Activated CD4-positive, alpha-beta memory T cell treated with anti-CD3 and anti-CD28 coated beads, Interleukin-2, amount 10 ng/mL, durations not matched to agents 7 days and 5 days (primary cell): ENCODE measurements at regions not wholly inside any gene's neighbourhood (a gene's known extent, or its start where the extent isn't known, plus 50 kb on each side); places are given as distances from the start of the nearest gene placed in this dataset.

Experiments used
- CTCF ChIA-PET: fragments of 350-600 bp; sonication (Branson Sonifier 250); formaldehyde crosslinking; loops from one replicate; lab custom pipeline; 2021; ENCODE audit warnings: antibody characterized with exemption, inconsistent platforms; lab: Charles Lee
- POLR2A ChIA-PET: fragments of 350-600 bp; sonication (Branson Sonifier 250); formaldehyde crosslinking; loops from one replicate; lab custom pipeline; 2021; ENCODE audit warnings: antibody characterized with exemption; lab: Charles Lee
- DNase-seq: peaks from one replicate; pipeline ENCODE4 v3.0.0-alpha.2; 2020
- H3K27ac Mint-ChIP-seq: one replicate; pipeline ENCODE4 v1.8.0; 2021; ENCODE audit warnings: mild to moderate bottlenecking, mixed read lengths
- H3K27me3 Mint-ChIP-seq: one replicate; pipeline ENCODE4 v1.8.0; 2021; ENCODE audit warnings: mixed read lengths
- H3K36me3 Mint-ChIP-seq: one replicate; pipeline ENCODE4 v1.8.0; 2021; ENCODE audit warnings: low read depth, mixed read lengths
- H3K4me1 Mint-ChIP-seq: one replicate; pipeline ENCODE4 v1.8.0; 2021; ENCODE audit warnings: mixed read lengths
- H3K4me3 Mint-ChIP-seq: one replicate; pipeline ENCODE4 v1.8.0; 2021; ENCODE audit warnings: mild to moderate bottlenecking, mixed read lengths
- H3K9me3 Mint-ChIP-seq: one replicate; pipeline ENCODE4 v1.8.0; 2021; ENCODE audit warnings: mixed read lengths

DNA sequence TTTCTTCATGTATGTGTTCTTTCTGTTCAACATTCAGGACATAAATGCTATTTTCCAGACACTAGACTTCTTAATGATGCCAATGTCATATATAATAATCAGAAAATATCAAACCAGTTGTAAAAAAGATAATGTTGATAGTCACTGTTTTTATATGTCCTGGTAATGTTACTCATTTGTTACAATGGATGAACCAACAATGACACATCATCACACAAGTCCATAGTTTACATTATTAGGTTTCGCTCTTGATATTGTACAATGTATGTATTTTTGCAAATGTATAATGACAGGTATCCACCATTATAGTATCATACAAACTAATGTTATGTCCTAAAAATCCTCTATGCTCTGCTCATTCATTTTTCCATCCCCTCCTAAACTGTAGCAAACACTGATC is 243.8 kb upstream of the CDIN1 start:
- Mint-ChIP-seq H3K9me3 (peaks cover 4% of the 10 kb centered on the region), H3K4me3 (no peak overlapping the region), H3K27ac (no peak overlapping the region), H3K4me1 (no peaks in the 10 kb centered on the region), H3K36me3 (no peaks in the 10 kb centered on the region), H3K27me3 (no peaks in the 10 kb centered on the region)
- no peak for DNase-seq
- ChIA-PET CTCF (no interaction called here), POLR2A (no interaction called here)

DNA sequence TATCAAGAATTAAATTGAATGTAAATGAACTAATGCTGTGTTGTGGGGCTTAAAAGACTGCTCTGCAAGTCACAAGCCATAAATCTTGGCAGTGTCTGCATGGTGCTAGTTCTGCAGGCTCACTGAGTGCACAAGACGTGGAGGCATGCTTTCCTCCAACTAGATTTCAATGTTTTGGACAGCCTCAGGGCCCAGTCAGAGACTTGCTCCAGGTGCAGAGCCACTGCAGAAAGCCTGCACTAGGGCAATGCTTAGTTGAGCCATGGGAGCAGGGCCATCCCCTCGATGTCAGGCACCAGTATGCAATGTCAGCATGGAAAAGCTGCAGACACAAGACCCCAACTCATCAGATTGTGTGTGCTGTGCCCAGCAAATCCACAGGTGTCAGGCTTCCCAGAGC is 234.5 kb upstream of the CDIN1 start:
- Mint-ChIP-seq H3K27ac (no peak overlapping the region), H3K36me3 (no peaks in the 10 kb centered on the region), H3K4me1 (no peaks in the 10 kb centered on the region), H3K27me3 (no peaks in the 10 kb centered on the region), H3K4me3 (no peak overlapping the region), H3K9me3 (peaks cover 3% of the 10 kb centered on the region)
- ChIA-PET POLR2A (no interaction called here), CTCF (no interaction called here)
- DNase-seq = no peak

DNA sequence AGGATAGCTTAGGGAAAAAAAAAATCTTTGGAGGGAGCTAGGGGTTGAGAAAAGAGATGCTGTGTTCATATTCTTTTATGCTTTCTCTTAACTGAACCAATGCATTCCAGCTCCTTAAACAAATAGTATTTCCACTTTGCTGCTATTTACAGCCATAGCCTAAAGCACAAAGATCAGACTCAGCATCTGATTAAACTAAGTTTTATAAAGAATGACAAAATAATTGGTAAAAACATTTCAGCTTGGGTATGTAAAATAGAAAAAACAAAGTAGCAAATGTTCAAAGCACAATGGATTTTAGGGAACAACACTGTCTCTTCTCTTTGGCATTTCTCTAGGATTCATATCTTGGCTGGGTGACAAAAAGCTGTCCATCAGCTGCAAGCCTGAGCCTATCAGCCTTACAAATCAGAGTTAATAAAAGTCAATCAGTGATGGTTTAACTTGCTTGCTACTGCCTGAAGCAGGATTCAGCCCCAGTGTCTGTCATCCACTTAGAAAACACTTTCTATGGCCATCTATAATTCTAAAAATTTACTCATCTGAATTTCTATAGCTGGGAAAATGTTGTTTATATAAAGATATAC is 232.1 kb upstream of the CDIN1 start:
- Mint-ChIP-seq H3K4me1 (no peaks in the 10 kb centered on the region), H3K27me3 (no peaks in the 10 kb centered on the region), H3K9me3 (peaks cover 3% of the 10 kb centered on the region), H3K27ac (no peak overlapping the region), H3K4me3 (no peak overlapping the region), H3K36me3 (no peaks in the 10 kb centered on the region)
- CTCF ChIA-PET = interaction anchor here (0.6 kb wide), 1 partner anchor 150 kb away, joined by 3 read pairs; no protein-coding TSS in a partner anchor
- no peak for DNase-seq
- POLR2A ChIA-PET = no interaction called here

DNA sequence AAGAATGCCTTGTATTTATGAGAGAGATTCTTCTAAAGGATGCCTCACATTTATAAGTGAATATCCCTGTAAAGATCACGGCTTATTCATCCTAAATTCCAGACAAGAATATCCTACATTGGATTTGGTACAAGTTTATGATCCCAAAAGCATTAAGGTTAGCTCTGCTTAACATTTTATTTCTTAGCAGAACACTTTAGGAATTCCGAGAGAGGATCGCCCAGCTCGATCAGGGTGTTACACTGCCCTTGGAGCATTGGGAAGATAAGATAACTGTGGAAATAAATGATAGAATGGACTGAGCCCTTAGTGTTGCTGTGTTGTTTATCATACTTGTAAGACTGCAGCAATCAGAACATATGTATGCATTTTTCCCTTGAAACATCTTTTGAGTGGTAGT is 223.0 kb upstream of the CDIN1 start:
- DNase-seq = no peak
- Mint-ChIP-seq H3K4me3 (no peak overlapping the region), H3K36me3 (no peaks in the 10 kb centered on the region), H3K27me3 (no peaks in the 10 kb centered on the region), H3K27ac (no peak overlapping the region), H3K9me3 (no peaks in the 10 kb centered on the region), H3K4me1 (no peaks in the 10 kb centered on the region)
- CTCF ChIA-PET = interaction anchor here (0.6 kb wide), 1 partner anchor 535 kb away, joined by 3 read pairs; no protein-coding TSS in a partner anchor
- POLR2A ChIA-PET = no interaction called here

DNA sequence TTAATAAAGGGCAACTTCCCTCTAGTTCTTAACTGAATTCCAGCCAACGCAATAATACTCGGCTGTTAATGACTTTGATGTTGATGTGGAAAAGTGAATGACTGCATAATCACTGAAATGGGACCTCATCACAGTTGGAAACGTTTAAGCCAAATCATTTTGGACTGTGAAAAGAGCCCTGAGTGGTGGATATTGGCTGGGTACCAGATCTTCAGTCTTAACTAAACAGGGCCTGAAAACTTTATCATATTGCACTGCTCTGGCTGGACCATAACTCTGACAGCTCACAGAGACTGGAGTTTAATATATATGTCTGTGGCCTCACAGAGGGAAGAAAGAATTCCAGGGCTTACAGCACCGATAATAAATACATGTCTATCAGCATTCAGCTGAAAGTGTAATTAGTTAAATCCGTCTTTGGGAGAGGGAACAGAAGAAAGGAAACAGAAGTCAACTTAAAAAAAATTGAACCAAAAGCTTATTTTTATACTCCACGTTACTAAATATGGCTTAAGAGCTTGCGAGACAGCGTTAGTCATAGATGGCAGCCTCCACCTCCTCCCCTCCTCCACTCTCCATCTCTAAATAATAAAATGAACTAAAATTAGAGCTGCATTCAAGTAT is 222.3 kb upstream of the CDIN1 start:
- H3K27ac Mint-ChIP-seq = no peak overlapping the region
- no peak for DNase-seq
- ChIA-PET POLR2A (no interaction called here), CTCF (interaction anchor here (0.6 kb wide), 1 partner anchor 534 kb away, joined by 3 read pairs; no protein-coding TSS in a partner anchor)
- no peak overlapping the region for H3K4me3 Mint-ChIP-seq
- no peaks in the 10 kb centered on the region for H3K4me1 Mint-ChIP-seq
- H3K9me3 Mint-ChIP-seq = no peaks in the 10 kb centered on the region
- no peaks in the 10 kb centered on the region for H3K36me3 Mint-ChIP-seq
- no peaks in the 10 kb centered on the region for H3K27me3 Mint-ChIP-seq

DNA sequence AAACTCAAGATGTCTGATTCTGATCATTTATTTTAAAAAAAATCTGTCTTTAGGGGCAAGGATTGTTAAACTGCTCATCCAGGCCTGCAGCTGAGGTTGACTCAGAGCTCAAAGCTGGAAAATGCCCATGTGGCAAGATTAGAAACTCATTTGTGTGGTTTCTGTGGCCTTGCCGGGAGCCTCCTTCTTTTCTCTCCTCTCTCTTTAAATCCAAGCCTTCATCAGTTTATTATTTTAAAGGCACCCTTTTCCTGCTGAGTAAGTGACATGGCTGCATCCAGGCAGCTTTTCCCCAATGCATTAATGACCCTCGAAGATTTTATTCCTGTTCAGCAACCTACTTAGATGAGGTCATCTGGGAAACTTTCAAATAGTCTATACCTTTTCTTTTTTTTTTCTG is 221.3 kb upstream of the CDIN1 start:
- H3K9me3 Mint-ChIP-seq = no peaks in the 10 kb centered on the region
- no peaks in the 10 kb centered on the region for H3K36me3 Mint-ChIP-seq
- CTCF ChIA-PET = no interaction called here
- H3K27me3 Mint-ChIP-seq = no peaks in the 10 kb centered on the region
- H3K4me1 Mint-ChIP-seq = no peaks in the 10 kb centered on the region
- POLR2A ChIA-PET = no interaction called here
- no peak overlapping the region for H3K27ac Mint-ChIP-seq
- no peak overlapping the region for H3K4me3 Mint-ChIP-seq
- DNase-seq = no peak

DNA sequence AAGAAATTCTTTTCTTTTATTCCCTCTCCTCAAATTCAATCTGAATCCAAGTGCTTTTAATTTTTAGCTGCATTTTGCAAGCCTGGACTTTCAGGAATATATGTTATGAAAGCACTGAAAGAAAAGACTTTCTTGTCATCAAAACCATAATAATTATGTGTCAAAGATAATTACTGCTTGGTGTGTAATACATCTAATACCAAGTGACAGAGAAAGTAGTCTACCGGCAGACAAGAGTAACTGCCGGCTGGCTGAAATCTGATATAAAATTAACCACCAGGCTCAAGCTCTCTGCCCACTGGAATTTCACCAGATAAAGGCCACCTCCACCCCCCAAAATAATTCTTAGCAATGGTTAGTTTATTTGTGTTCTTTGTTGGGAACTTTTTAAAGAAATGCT is 220.9 kb upstream of the CDIN1 start:
- no peaks in the 10 kb centered on the region for H3K36me3 Mint-ChIP-seq
- no peak overlapping the region for H3K4me3 Mint-ChIP-seq
- no peak overlapping the region for H3K27ac Mint-ChIP-seq
- H3K4me1 Mint-ChIP-seq = no peaks in the 10 kb centered on the region
- no peaks in the 10 kb centered on the region for H3K27me3 Mint-ChIP-seq
- H3K9me3 Mint-ChIP-seq = no peaks in the 10 kb centered on the region
- no peak for DNase-seq
- ChIA-PET CTCF (no interaction called here), POLR2A (no interaction called here)

GRCh38 chr15:36359286-36359685 is 220.1 kb upstream of the CDIN1 start:
- H3K9me3 Mint-ChIP-seq = no peaks in the 10 kb centered on the region
- no peaks in the 10 kb centered on the region for H3K27me3 Mint-ChIP-seq
- H3K36me3 Mint-ChIP-seq = no peaks in the 10 kb centered on the region
- POLR2A ChIA-PET = no interaction called here
- H3K27ac Mint-ChIP-seq = no peak overlapping the region
- CTCF ChIA-PET = no interaction called here
- DNase-seq = no peak
- no peak overlapping the region for H3K4me3 Mint-ChIP-seq
- H3K4me1 Mint-ChIP-seq = no peaks in the 10 kb centered on the region

DNA sequence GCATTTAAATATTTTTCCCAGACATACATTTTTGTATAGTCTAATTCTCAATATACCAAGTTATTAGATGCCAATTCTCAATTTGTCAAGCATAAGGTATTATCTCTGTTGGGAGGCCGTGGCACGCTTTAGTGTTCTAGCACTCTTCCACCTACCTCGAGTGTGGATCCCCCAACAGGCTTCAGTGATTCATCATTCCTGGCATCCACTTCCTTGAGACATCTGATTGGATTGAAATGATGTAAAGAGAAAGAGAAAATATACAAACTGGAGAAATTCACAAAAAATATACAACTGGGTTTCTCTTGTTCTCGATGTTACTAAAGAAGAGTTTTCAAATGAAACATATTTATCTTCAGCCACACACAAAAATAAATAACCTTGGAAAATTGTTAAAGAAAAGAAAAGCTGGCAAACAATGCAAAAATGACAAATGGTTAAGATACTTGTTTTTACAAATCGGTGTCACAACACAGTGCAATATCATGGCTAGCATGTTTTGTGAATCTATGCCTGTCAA is 218.0 kb upstream of the CDIN1 start:
- H3K4me1 Mint-ChIP-seq = no peaks in the 10 kb centered on the region
- no peaks in the 10 kb centered on the region for H3K36me3 Mint-ChIP-seq
- no peak overlapping the region for H3K4me3 Mint-ChIP-seq
- no peaks in the 10 kb centered on the region for H3K9me3 Mint-ChIP-seq
- DNase-seq = no peak
- H3K27me3 Mint-ChIP-seq = no peaks in the 10 kb centered on the region
- ChIA-PET POLR2A (no interaction called here), CTCF (no interaction called here)
- H3K27ac Mint-ChIP-seq = no peak overlapping the region

- H3K4me3 Mint-ChIP-seq = no peak overlapping the region
- no peak overlapping the region for H3K27ac Mint-ChIP-seq
- no peaks in the 10 kb centered on the region for H3K27me3 Mint-ChIP-seq
- no peaks in the 10 kb centered on the region for H3K9me3 Mint-ChIP-seq
- H3K4me1 Mint-ChIP-seq = no peaks in the 10 kb centered on the region
- ChIA-PET POLR2A (interaction anchor here (0.6 kb wide), 1 partner anchor 1252 kb away, joined by 3 read pairs; no protein-coding TSS in a partner anchor), CTCF (no interaction called here)
- no peaks in the 10 kb centered on the region for H3K36me3 Mint-ChIP-seq
- no peak for DNase-seq
Observed at GRCh38 chr15:36362509-36362915, 216.9 kb upstream of the CDIN1 start.

DNA sequence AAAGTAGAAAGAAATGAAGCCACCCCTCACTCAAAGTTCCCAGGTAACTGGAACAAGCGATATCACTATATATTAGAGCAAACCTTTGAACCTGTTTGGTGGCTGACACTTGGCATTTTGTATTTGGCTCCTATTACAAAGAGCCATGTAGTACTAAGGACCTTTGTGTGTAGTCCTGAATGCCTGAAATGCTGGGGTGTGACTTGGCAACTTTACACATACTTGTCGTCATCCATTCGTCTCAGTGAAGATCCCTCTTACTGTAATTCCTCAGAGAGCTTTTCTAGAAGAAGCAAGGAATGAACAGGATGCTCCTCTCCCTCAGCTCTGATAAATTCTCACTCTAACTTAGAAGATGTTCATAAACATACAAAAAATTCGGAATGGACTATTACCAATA is 216.1 kb upstream of the CDIN1 start:
- Mint-ChIP-seq H3K4me1 (no peaks in the 10 kb centered on the region), H3K27ac (no peak overlapping the region), H3K36me3 (no peaks in the 10 kb centered on the region), H3K4me3 (no peak overlapping the region), H3K27me3 (no peaks in the 10 kb centered on the region), H3K9me3 (no peaks in the 10 kb centered on the region)
- ChIA-PET CTCF (no interaction called here), POLR2A (no interaction called here)
- DNase-seq = no peak

- Mint-ChIP-seq H3K27ac (no peak overlapping the region), H3K36me3 (no peaks in the 10 kb centered on the region), H3K9me3 (no peaks in the 10 kb centered on the region), H3K4me3 (no peak overlapping the region), H3K4me1 (no peaks in the 10 kb centered on the region), H3K27me3 (no peaks in the 10 kb centered on the region)
- no peak for DNase-seq
- POLR2A ChIA-PET = no interaction called here
- CTCF ChIA-PET = no interaction called here
Observed at GRCh38 chr15:36364377-36364776, 215.0 kb upstream of the CDIN1 start.

DNA sequence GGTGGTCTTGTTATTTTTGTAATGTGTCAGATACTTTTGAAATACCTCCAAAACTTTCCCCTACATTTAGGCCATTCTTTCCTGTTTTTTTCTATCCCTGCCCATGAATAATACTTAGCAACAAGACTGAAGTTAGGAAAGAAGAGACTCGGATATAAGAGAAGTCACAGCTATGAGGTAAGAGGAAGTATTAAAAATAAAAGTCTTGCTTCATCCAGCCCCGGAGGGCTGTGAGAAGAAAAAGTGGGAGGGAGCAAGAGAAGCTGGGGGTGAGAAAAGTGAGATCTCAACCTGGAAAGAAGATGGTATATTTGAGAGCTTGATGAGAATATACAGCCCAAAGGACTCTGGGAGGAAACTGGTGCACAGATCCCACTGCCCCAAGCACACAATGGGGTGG is 213.5 kb upstream of the CDIN1 start:
- no peaks in the 10 kb centered on the region for H3K27me3 Mint-ChIP-seq
- CTCF ChIA-PET = no interaction called here

More for the DNA sequence above, 213.5 kb upstream of the CDIN1 start:
- no peak overlapping the region for H3K4me3 Mint-ChIP-seq
- no peaks in the 10 kb centered on the region for H3K9me3 Mint-ChIP-seq
- no peak for DNase-seq
- POLR2A ChIA-PET = no interaction called here
- no peak overlapping the region for H3K27ac Mint-ChIP-seq
- H3K36me3 Mint-ChIP-seq = no peaks in the 10 kb centered on the region
- H3K4me1 Mint-ChIP-seq = no peaks in the 10 kb centered on the region
